ENCODE measurements at regions not wholly inside any gene's neighbourhood (a gene's known extent, or its start where the extent isn't known, plus 50 kb on each side); places are given as distances from the start of the nearest gene placed in this dataset.

DNA sequence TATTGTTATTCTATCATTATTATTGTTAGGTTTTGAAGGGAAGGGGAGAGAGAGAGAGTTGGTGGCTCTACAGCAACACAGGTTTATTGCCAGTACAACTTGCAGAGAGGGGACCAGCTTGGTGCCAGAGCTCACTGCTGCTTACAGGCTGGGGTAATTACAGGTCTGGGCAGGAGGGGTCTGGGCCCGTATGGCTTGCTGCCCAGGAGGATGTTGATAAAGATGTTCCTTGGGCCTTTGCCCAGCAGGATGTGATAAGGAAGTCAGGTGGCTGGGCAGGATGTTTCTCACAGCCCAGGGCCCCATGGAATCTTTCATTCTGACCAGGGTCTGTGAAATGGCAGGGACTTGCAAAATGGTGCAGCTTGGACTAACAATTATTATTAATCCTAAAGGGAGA, 64.2 kb upstream of the ZNF599 start:
- Histone ChIP-seq H3K9me3 (ENCODE audit: control insufficient read depth, insufficient read depth, low read length) (no peaks in the 10 kb centered on the region), H3K79me2 (ENCODE audit: control insufficient read depth, low read length) (no peaks in the 10 kb centered on the region), H3K4me1 (ENCODE audit: control insufficient read depth, low read length) (no peaks in the 10 kb centered on the region), H3K27ac (ENCODE audit: low read depth, low read length) (no peak overlapping the region), H3K36me3 (ENCODE audit: control insufficient read depth, low read length) (no peaks in the 10 kb centered on the region), H3K9me2 (replicated peaks; ENCODE audit: control insufficient read depth, low read length) (no peaks in the 10 kb centered on the region), H3F3A (ENCODE audit: control insufficient read depth, insufficient read depth) (no peaks in the 10 kb centered on the region), H3K4me2 (ENCODE audit: low read length) (no peak overlapping the region), H3K27me3 (ENCODE audit: control insufficient read depth, low read length) (peaks cover 3% of the 10 kb centered on the region; the same call in 1 of the 2 replicates), H3K4me3 (ENCODE audit: low read length) (no peak overlapping the region), H4K20me1 (ENCODE audit: control insufficient read depth, insufficient read depth, low read depth, low read length) (no peaks in the 10 kb centered on the region)
- no peak for TF ChIP-seq EZH2phosphoT487 (IDR thresholded peaks at IDR 0.05; ENCODE audit: borderline replicate concordance, low read length)
- TF ChIP-seq, protein P1, sequence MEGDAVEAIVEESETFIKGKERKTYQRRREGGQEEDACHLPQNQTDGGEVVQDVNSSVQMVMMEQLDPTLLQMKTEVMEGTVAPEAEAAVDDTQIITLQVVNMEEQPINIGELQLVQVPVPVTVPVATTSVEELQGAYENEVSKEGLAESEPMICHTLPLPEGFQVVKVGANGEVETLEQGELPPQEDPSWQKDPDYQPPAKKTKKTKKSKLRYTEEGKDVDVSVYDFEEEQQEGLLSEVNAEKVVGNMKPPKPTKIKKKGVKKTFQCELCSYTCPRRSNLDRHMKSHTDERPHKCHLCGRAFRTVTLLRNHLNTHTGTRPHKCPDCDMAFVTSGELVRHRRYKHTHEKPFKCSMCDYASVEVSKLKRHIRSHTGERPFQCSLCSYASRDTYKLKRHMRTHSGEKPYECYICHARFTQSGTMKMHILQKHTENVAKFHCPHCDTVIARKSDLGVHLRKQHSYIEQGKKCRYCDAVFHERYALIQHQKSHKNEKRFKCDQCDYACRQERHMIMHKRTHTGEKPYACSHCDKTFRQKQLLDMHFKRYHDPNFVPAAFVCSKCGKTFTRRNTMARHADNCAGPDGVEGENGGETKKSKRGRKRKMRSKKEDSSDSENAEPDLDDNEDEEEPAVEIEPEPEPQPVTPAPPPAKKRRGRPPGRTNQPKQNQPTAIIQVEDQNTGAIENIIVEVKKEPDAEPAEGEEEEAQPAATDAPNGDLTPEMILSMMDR (IDR thresholded peaks at IDR 0.05; ENCODE audit: low read depth, low read length, poor library complexity, severe bottlenecking), result no peak

DNA sequence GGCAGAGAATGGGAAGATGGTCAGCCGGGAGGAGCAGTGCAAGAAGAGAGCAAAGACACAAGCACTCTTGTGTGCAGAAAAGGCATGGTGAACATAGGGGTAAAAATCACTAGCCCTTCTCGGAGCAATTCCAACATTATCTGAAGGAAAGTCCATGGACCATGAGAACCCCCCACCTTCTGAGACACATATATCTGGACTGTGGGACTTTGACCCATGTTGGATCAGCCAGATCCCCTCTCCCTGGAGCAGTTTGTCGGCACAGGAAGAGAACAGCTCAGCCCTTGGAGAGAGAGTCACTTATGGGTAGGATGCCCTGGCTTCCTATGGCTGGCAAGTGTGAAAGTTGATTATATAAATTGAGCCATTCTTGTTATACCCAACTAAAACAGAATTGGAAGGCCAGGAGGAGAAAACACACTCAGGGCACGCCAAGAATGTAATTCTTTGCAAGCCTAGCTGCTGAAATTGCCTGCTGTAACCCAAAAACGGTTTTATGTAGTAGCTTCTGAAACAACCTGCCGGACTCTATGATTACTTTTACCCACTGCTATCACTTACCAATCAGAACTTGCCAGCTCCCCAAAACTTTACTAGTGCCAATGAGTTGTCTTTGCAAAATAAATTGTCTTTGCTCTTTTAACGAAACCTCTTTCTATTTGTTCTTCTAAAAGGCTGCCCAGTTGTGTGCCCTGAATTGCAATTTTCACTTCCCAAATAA, 62.8 kb upstream of the ZNF599 start:
- Histone ChIP-seq H3K9me3 (ENCODE audit: control insufficient read depth, insufficient read depth, low read length) (no peaks in the 10 kb centered on the region), H3K9me2 (replicated peaks; ENCODE audit: control insufficient read depth, low read length) (no peaks in the 10 kb centered on the region), H3K27ac (ENCODE audit: low read depth, low read length) (no peak overlapping the region), H4K20me1 (ENCODE audit: control insufficient read depth, insufficient read depth, low read depth, low read length) (no peaks in the 10 kb centered on the region), H3K4me3 (ENCODE audit: low read length) (no peak overlapping the region), H3K4me1 (ENCODE audit: control insufficient read depth, low read length) (no peaks in the 10 kb centered on the region), H3K4me2 (ENCODE audit: low read length) (no peak overlapping the region), H3F3A (ENCODE audit: control insufficient read depth, insufficient read depth) (no peaks in the 10 kb centered on the region), H3K27me3 (ENCODE audit: control insufficient read depth, low read length) (peaks cover 3% of the 10 kb centered on the region; the same call in 1 of the 2 replicates), H3K36me3 (ENCODE audit: control insufficient read depth, low read length) (no peaks in the 10 kb centered on the region), H3K79me2 (ENCODE audit: control insufficient read depth, low read length) (no peaks in the 10 kb centered on the region)
- TF ChIP-seq, protein P1 (IDR thresholded peaks at IDR 0.05; ENCODE audit: low read depth, low read length, poor library complexity, severe bottlenecking), result no peak
- no peak for TF ChIP-seq EZH2phosphoT487 (IDR thresholded peaks at IDR 0.05; ENCODE audit: borderline replicate concordance, low read length)

DNA sequence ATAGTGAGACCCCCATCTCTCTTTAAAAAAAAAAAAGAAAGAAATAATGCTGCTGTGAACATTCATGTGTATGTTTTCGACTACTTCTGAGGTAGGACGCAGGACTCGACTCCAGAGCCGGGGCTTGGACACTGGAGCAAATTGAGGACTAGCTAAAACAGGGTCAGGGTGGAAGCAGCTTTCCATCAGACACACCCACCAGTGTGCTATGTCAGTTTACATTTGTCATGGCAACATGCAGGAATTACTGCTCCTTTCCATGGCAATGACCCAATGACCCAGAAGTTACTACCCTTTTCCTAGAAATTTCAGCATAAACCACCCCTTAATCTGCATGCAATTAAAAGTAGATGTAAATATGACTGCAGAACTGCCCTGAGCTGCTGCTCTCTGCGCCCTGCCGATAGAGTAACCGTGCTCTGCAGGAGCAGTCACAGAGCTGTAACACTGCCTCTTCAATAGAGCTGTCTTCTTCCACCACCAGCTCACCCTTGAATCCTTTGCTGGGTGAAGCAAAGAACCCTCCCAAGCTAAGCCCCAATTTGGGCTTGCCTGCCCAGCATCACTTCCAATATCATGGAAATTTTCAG, 61.6 kb upstream of the ZNF599 start:
- no peaks in the 10 kb centered on the region for H3K79me2 ChIP-seq (ENCODE audit: control insufficient read depth, low read length)
- H3K9me3 ChIP-seq (ENCODE audit: control insufficient read depth, insufficient read depth, low read length), result no peaks in the 10 kb centered on the region
- no peaks in the 10 kb centered on the region for H3K36me3 ChIP-seq (ENCODE audit: control insufficient read depth, low read length)
- no peak overlapping the region for H3K4me3 ChIP-seq (ENCODE audit: low read length)
- no peaks in the 10 kb centered on the region for H3F3A ChIP-seq (ENCODE audit: control insufficient read depth, insufficient read depth)
- no peaks in the 10 kb centered on the region for H3K9me2 ChIP-seq (replicated peaks; ENCODE audit: control insufficient read depth, low read length)
- TF ChIP-seq, protein P1 (IDR thresholded peaks at IDR 0.05; ENCODE audit: low read depth, low read length, poor library complexity, severe bottlenecking), result no peak
- no peak for TF ChIP-seq EZH2phosphoT487 (IDR thresholded peaks at IDR 0.05; ENCODE audit: borderline replicate concordance, low read length)
- H4K20me1 ChIP-seq (ENCODE audit: control insufficient read depth, insufficient read depth, low read depth, low read length), result no peaks in the 10 kb centered on the region
- peaks cover 3% of the 10 kb centered on the region; the same call in 1 of the 2 replicates for H3K27me3 ChIP-seq (ENCODE audit: control insufficient read depth, low read length)
- H3K4me2 ChIP-seq (ENCODE audit: low read length), result no peak overlapping the region
- no peak overlapping the region for H3K27ac ChIP-seq (ENCODE audit: low read depth, low read length)
- no peaks in the 10 kb centered on the region for H3K4me1 ChIP-seq (ENCODE audit: control insufficient read depth, low read length)

Data from DOHH2 (cell line).